ENCODE measurements at regions not wholly inside any gene's neighbourhood (a gene's known extent, or its start where the extent isn't known, plus 50 kb on each side); places are given as distances from the start of the nearest gene placed in this dataset.

DNA sequence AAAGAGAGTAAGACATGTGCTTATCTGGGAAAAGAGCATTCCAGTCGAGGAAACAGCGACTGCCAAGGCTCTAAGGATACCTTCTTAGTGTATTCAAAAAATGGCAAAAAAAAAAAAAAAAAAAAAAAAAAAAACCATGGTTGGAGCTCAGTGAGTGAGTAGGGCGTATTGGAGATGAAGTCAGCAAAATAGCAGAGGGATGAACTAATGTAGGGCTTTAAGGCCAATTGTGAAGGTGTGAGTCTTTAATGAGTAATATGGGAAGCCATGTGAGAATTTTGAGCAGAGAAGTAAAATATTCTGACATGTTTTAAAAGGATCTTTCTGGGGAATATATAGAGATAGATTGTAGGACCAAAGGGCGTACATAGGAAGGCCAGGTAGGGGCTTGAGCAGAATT is 498.6 kb upstream of the ISX start:
- Mint-ChIP-seq H3K27ac (no peak overlapping the region), H3K4me3 (no peak overlapping the region), H3K4me1 (ENCODE audit: low read depth) (no peaks in the 10 kb centered on the region), H3K9me3 (peaks cover 1 to 2% of the 10 kb centered on the region in 2 donors), H3K36me3 (ENCODE audit: insufficient read depth in 2 of 2) (no peaks in the 10 kb centered on the region), H3K27me3 (ENCODE audit: low read depth) (no peaks in the 10 kb centered on the region)
- DNase-seq, result no peak
- no peak for ATAC-seq (replicated peaks in 1 of 2)

DNA sequence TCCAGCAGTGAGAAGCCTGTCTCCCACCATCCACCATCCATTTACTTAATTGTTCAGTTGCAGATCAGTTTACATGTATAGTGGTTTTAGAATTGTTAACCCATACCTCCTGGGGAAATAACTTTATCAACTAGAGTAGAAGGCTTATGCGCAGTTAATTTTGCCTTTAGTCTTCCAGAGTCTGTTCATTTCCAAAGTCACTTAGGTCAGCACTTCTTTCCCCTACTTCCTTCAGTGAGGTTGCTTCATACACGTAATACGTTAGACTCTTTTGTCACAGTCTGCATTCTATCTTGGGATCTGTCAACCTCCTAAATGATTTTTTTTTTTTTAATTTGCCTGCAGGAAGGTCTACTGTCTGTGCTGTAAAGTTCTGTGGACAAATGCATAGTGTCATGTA is 495.6 kb upstream of the ISX start:
- no peak overlapping the region for H3K4me3 Mint-ChIP-seq
- DNase-seq, result no peak
- H3K4me1 Mint-ChIP-seq (ENCODE audit: low read depth), result no peaks in the 10 kb centered on the region
- peaks cover 0 to 2% of the 10 kb centered on the region in 2 donors for H3K36me3 Mint-ChIP-seq (ENCODE audit: insufficient read depth in 2 of 2)
- H3K27ac Mint-ChIP-seq, result no peak overlapping the region
- ATAC-seq (replicated peaks in 1 of 2), result no peak
- no peaks in the 10 kb centered on the region for H3K27me3 Mint-ChIP-seq (ENCODE audit: low read depth)
- peaks cover 2 to 6% of the 10 kb centered on the region in 2 donors for H3K9me3 Mint-ChIP-seq

DNA sequence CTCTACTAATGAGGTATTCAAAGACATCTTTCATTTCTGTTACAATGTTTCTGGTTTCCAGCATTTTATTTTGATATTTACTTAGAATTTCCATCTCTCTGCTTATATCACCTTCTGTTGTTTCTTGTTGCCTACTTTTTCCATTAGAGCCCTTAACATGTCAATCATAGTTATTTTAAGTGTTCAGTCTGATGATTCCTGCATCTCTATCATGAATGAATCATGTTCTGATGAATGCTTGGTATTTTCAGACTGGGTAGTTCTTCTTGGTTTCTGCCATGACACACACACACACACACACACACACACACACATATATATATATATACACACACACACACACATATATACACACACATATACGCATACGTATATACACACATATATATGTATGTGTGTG is 486.4 kb upstream of the ISX start:
- Mint-ChIP-seq H3K27ac (no peak overlapping the region), H3K27me3 (ENCODE audit: low read depth) (no peaks in the 10 kb centered on the region), H3K4me3 (no peak overlapping the region), H3K36me3 (ENCODE audit: insufficient read depth in 2 of 2) (peaks cover 0 to 2% of the 10 kb centered on the region in 2 donors), H3K9me3 (peaks cover 0 to 2% of the 10 kb centered on the region in 2 donors), H3K4me1 (ENCODE audit: low read depth) (no peaks in the 10 kb centered on the region)
- no peak for DNase-seq
- no peak for ATAC-seq (replicated peaks in 1 of 2)

DNA sequence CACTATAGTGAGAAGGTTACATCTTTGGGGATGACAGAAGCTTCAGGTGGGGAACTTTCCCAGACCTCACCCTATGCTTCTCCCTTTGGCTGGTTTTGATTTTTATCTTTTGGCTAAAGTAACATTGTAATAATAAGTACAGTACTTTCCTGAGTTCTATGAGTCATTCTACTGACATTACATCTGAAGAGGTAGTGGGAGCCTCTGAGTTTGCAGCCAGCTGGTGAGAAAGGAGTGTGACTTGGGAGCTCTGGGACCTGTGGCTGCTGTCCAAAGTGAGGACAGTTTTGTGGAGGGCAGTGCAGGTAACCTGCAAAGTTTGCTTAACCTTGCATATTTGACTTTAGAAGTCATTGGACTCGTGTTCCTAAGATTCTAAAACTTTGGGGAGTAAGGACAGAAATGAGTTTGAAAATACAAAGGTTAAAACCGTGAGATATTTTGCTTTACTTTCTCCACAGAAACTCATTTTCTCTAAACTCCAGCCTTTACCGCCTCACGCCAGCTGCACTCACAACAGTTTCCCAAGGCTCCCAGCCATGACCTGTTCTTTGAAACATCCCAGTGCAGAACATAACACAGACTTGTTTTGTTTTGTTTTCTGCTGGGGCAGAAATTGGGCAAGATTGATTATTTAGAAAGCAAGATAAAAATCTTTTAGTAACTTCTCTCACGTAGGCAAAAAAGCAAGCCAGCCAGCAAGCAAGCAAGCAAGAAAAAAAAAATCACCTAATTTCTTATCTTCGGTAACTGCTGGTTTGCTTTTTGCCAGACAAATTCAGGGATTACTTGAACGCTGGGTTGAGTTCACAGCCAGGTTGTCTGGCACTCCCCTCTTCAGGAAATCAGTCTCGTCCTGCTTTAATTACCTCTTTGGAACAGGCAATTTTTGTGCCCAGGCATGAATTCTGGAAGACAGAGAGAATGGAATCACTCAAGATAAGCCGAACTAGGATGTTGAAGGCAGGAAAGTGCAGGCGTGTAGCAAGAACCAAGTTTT is 478.3 kb upstream of the ISX start:
- H3K4me1 Mint-ChIP-seq (ENCODE audit: low read depth), result no peaks in the 10 kb centered on the region
- peaks cover 0 to 2% of the 10 kb centered on the region in 2 donors for H3K9me3 Mint-ChIP-seq
- no peak for DNase-seq
- ATAC-seq (replicated peaks in 1 of 2), result no peak
- no peaks in the 10 kb centered on the region for H3K36me3 Mint-ChIP-seq (ENCODE audit: insufficient read depth in 2 of 2)
- no peak overlapping the region for H3K4me3 Mint-ChIP-seq
- no peaks in the 10 kb centered on the region for H3K27me3 Mint-ChIP-seq (ENCODE audit: low read depth)
- no peak overlapping the region for H3K27ac Mint-ChIP-seq

DNA sequence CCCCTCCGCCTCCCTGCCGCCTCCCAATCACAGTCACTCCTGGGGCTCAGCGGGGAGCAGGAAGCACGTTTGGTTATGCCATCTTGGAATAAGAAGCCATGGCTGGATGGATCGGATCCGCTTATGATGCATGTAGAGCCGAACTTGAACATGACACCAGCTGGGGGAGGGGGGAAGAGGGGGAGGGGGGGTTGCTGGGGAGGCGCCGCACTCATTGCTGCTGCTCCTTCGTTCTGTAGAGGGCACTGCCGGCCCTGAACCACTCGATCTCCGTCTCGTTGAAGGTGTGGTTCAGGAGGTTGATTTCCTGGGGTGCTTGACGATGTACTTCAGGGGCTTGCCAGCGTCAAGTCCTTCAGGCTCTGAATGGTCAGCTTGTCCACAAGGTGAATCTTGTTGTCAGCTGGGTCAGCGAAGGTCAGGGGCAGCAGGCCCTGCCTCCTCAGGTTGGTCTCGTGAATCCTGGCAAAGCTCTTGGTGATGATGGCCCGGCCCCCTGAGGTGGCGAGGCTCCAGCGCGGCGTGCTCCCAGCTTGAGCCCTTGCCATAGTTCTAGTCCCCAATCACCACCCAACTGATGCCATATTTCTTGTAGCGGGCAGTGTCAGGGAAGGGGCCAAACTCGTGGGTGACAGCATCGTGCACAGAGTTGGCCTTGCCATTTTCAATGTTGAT is 476.9 kb upstream of the ISX start:
- no peaks in the 10 kb centered on the region for H3K4me1 Mint-ChIP-seq (ENCODE audit: low read depth)
- H3K27me3 Mint-ChIP-seq (ENCODE audit: low read depth), result no peaks in the 10 kb centered on the region
- DNase-seq (no peak), ATAC-seq (replicated peaks in 1 of 2) (no peak)
- no peak overlapping the region for H3K4me3 Mint-ChIP-seq
- no peaks in the 10 kb centered on the region for H3K36me3 Mint-ChIP-seq (ENCODE audit: insufficient read depth in 2 of 2)
- H3K27ac Mint-ChIP-seq, result no peak overlapping the region
- H3K9me3 Mint-ChIP-seq, result peaks cover 0 to 2% of the 10 kb centered on the region in 2 donors

DNA sequence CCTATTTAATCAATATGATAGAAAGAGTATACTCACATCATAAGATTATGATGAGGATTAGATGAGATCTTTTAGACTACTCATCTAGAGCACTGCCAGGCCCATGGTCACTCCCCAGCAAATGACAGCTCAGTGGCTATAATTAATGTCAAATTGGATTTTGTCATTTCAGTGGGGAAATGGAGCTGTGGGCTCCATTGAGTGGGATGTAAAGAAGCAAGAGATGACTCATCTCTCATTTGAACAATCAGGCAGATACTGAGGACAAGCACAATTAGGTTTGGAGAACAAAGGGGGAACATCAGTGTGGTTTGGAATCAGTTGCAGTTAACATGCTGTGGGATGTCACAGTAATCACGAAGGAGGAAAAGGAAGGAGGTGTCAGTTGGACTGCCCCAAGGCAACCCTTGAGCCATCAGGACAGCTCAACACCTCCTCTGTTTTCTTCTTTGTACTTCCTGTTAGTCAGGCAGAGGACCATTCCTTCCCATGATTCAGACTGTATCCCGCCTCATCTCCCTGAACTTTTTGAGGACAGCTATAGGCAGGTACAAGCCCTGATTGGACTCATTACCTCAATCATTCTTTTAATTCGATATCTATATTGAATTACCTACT is 473.7 kb upstream of the ISX start:
- no peaks in the 10 kb centered on the region for H3K4me1 Mint-ChIP-seq (ENCODE audit: low read depth)
- no peak overlapping the region for H3K4me3 Mint-ChIP-seq
- H3K27me3 Mint-ChIP-seq (ENCODE audit: low read depth), result no peaks in the 10 kb centered on the region
- ATAC-seq (replicated peaks in 1 of 2) (no peak), DNase-seq (no peak)
- H3K27ac Mint-ChIP-seq, result no peak overlapping the region
- peaks cover 0 to 7% of the 10 kb centered on the region in 2 donors for H3K9me3 Mint-ChIP-seq
- H3K36me3 Mint-ChIP-seq (ENCODE audit: insufficient read depth in 2 of 2), result no peaks in the 10 kb centered on the region

DNA sequence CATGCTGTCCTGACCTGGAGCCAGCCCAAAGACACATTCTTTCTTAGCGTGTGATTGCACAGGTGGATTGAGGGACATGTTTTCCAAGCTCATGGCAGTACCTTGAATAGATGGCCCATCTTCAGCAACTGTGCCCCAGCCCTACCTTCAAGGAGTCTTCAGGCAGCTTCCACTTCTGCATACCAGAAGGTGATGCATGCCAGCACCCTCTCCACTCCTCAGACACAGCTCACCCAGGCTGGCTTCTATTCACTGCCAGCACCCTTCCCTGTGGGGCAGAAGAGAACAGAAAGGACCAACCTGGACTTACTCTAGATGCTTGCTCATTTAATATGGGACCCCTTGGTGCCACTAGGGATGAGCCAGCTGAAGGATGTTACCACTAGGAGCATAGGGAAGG is 466.4 kb upstream of the ISX start:
- H3K4me1 Mint-ChIP-seq (ENCODE audit: low read depth), result no peaks in the 10 kb centered on the region
- H3K9me3 Mint-ChIP-seq, result peaks cover 0 to 5% of the 10 kb centered on the region in 2 donors
- DNase-seq, result no peak
- no peak for ATAC-seq (replicated peaks in 1 of 2)
- H3K27ac Mint-ChIP-seq, result no peak overlapping the region
- peaks cover 0 to 2% of the 10 kb centered on the region in 2 donors for H3K36me3 Mint-ChIP-seq (ENCODE audit: insufficient read depth in 2 of 2)
- H3K4me3 Mint-ChIP-seq, result no peak overlapping the region
- H3K27me3 Mint-ChIP-seq (ENCODE audit: low read depth), result no peaks in the 10 kb centered on the region

GRCh38 chr22:34604312-34604711 is 461.6 kb upstream of the ISX start:
- Mint-ChIP-seq H3K4me1 (ENCODE audit: low read depth) (no peaks in the 10 kb centered on the region), H3K36me3 (ENCODE audit: insufficient read depth in 2 of 2) (peaks cover 0 to 2% of the 10 kb centered on the region in 2 donors), H3K9me3 (peaks cover 1 to 5% of the 10 kb centered on the region in 2 donors), H3K4me3 (no peak overlapping the region), H3K27ac (no peak overlapping the region), H3K27me3 (ENCODE audit: low read depth) (no peaks in the 10 kb centered on the region)
- DNase-seq (no peak), ATAC-seq (replicated peaks in 1 of 2) (no peak)

DNA sequence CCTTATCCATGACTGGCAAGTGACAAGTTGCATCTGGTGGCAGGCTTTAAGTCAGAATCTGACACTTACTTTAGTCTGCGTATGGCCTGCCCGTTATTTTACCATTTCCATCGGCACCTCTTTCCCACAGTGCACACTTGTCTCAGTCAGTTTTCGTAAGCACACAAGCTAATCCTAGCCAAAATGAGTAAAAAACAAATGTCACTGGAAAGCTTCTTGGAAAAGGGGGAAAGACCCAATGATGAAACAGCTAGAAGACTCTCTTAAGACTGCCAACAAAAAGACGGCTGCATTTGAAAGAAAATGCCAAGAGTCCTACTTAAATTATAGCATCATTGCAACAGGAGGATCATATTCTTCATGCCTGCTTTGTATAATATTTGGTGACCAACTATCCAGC is 457.9 kb upstream of the ISX start:
- no peak overlapping the region for H3K27ac Mint-ChIP-seq
- no peaks in the 10 kb centered on the region for H3K4me1 Mint-ChIP-seq (ENCODE audit: low read depth)
- no peak overlapping the region for H3K4me3 Mint-ChIP-seq

GRCh38 chr22:34608540-34609115 is 457.3 kb upstream of the ISX start:
- no peak for DNase-seq
- Mint-ChIP-seq H3K36me3 (ENCODE audit: insufficient read depth in 2 of 2) (no peaks in the 10 kb centered on the region), H3K4me3 (no peak overlapping the region), H3K27ac (no peak overlapping the region), H3K4me1 (ENCODE audit: low read depth) (no peaks in the 10 kb centered on the region), H3K27me3 (ENCODE audit: low read depth) (no peaks in the 10 kb centered on the region), H3K9me3 (peaks cover 4 to 6% of the 10 kb centered on the region in 2 donors)
- no peak for ATAC-seq (replicated peaks in 1 of 2)

More for the DNA sequence above, 457.9 kb upstream of the ISX start:
- Mint-ChIP-seq H3K27me3 (ENCODE audit: low read depth) (no peaks in the 10 kb centered on the region), H3K36me3 (ENCODE audit: insufficient read depth in 2 of 2) (no peaks in the 10 kb centered on the region), H3K9me3 (peaks cover 1 to 5% of the 10 kb centered on the region in 2 donors)
- ATAC-seq (replicated peaks in 1 of 2), result no peak
- DNase-seq, result no peak

- Mint-ChIP-seq H3K9me3 (peaks cover 4 to 6% of the 10 kb centered on the region in 2 donors), H3K27me3 (ENCODE audit: low read depth) (no peaks in the 10 kb centered on the region), H3K4me3 (no peak overlapping the region), H3K27ac (no peak overlapping the region), H3K36me3 (ENCODE audit: insufficient read depth in 2 of 2) (no peaks in the 10 kb centered on the region), H3K4me1 (ENCODE audit: low read depth) (no peaks in the 10 kb centered on the region)
- DNase-seq, result no peak
- no peak for ATAC-seq (replicated peaks in 1 of 2)
These were observed 456.3 kb upstream of the ISX start for GRCh38 chr22:34609646-34610045.

DNA sequence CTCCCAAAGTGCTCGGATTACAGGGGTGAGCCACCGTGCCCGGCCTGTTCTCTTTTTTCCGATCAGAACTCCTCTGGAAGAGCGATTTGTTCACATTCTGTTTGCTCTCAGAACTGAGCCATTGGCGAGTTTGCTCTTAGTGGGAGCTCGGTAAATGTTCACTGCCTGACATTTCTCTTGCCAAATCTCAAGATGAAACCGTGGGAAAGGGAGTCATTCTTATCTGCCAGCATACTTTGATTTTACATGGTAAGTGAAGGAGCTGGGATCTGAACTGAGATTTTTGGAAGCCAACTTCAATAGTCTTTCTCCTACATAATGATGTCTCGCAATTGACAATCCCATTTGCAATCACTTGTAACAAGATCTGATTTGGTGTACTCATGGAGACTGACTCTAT is 445.8 kb upstream of the ISX start:
- Mint-ChIP-seq H3K36me3 (ENCODE audit: insufficient read depth in 2 of 2) (no peaks in the 10 kb centered on the region), H3K9me3 (peaks cover 0 to 2% of the 10 kb centered on the region in 2 donors), H3K4me3 (no peak overlapping the region), H3K27ac (no peak overlapping the region), H3K27me3 (ENCODE audit: low read depth) (no peaks in the 10 kb centered on the region), H3K4me1 (ENCODE audit: low read depth) (no peaks in the 10 kb centered on the region)
- DNase-seq (no peak), ATAC-seq (replicated peaks in 1 of 2) (no peak)

GRCh38 chr22:34620832-34621231 is 445.1 kb upstream of the ISX start:
- Mint-ChIP-seq H3K36me3 (ENCODE audit: insufficient read depth in 2 of 2) (no peaks in the 10 kb centered on the region), H3K9me3 (peaks cover 0 to 2% of the 10 kb centered on the region in 2 donors), H3K27me3 (ENCODE audit: low read depth) (no peaks in the 10 kb centered on the region), H3K27ac (no peak overlapping the region), H3K4me3 (no peak overlapping the region), H3K4me1 (ENCODE audit: low read depth) (no peaks in the 10 kb centered on the region)
- no peak for DNase-seq
- ATAC-seq (replicated peaks in 1 of 2), result no peak
